ENCODE measurements at regions not wholly inside any gene's neighbourhood (a gene's known extent, or its start where the extent isn't known, plus 50 kb on each side); places are given as distances from the start of the nearest gene placed in this dataset.

DNA sequence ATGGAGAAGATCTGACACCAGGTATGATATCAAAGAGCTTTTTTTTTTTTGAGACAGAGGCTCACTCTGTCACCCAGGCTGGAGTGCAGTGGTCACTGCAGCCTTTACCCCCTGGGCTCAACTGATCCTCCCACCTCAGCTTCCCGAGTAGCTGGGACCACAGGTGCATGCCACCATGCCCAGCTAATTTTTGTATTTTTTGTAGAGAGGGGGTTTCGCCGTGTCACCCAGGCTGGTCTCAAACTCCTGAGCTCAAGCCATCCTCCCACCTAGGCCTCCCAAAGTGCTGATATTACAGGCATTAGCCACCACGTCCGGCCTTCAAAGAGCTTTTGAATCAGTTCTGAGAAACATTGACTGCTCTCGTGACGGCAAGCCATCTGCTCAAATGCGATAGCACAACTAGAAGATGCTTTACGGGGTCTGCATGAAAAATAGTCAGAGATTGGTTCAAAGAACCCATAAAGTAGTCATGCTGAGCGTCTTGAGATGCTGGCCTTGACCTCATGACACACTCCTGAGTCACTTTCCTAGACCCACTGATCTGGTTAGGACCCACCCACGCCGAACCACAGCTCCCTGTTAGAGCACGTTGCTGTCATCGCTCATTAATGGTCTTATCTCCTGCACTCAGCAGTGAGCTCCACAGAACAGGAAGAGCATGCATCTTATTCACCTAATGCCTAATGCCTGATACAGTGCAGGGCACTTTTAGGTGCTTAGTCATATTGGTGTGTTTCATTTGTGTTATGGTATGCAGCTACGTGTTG is 57.0 kb upstream of the NR2F2 start:
- TF ChIP-seq, protein P1, sequence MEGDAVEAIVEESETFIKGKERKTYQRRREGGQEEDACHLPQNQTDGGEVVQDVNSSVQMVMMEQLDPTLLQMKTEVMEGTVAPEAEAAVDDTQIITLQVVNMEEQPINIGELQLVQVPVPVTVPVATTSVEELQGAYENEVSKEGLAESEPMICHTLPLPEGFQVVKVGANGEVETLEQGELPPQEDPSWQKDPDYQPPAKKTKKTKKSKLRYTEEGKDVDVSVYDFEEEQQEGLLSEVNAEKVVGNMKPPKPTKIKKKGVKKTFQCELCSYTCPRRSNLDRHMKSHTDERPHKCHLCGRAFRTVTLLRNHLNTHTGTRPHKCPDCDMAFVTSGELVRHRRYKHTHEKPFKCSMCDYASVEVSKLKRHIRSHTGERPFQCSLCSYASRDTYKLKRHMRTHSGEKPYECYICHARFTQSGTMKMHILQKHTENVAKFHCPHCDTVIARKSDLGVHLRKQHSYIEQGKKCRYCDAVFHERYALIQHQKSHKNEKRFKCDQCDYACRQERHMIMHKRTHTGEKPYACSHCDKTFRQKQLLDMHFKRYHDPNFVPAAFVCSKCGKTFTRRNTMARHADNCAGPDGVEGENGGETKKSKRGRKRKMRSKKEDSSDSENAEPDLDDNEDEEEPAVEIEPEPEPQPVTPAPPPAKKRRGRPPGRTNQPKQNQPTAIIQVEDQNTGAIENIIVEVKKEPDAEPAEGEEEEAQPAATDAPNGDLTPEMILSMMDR (conservative IDR thresholded peaks at IDR 0.05 in 1 of 2, IDR thresholded peaks at IDR 0.05 in 1 of 2; ENCODE audit: extremely low read depth in 1 of 2, insufficient read depth in 1 of 2, low read depth in 1 of 2, low read length in 2 of 2) = no peak
- no peak for TF ChIP-seq EZH2 (IDR thresholded peaks at IDR 0.05; ENCODE audit: borderline replicate concordance, low read length)
